ENCODE measurements at regions not wholly inside any gene's neighbourhood (a gene's known extent, or its start where the extent isn't known, plus 50 kb on each side); places are given as distances from the start of the nearest gene placed in this dataset.

- TF ChIP-seq, protein P1, sequence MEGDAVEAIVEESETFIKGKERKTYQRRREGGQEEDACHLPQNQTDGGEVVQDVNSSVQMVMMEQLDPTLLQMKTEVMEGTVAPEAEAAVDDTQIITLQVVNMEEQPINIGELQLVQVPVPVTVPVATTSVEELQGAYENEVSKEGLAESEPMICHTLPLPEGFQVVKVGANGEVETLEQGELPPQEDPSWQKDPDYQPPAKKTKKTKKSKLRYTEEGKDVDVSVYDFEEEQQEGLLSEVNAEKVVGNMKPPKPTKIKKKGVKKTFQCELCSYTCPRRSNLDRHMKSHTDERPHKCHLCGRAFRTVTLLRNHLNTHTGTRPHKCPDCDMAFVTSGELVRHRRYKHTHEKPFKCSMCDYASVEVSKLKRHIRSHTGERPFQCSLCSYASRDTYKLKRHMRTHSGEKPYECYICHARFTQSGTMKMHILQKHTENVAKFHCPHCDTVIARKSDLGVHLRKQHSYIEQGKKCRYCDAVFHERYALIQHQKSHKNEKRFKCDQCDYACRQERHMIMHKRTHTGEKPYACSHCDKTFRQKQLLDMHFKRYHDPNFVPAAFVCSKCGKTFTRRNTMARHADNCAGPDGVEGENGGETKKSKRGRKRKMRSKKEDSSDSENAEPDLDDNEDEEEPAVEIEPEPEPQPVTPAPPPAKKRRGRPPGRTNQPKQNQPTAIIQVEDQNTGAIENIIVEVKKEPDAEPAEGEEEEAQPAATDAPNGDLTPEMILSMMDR (IDR thresholded peaks at IDR 0.05) = no peak
- TF ChIP-seq POLR2A (IDR thresholded peaks at IDR 0.05) (no peak), EP300 (IDR thresholded peaks at IDR 0.05) (no peak)
Observed at GRCh38 chr4:13302876-13303275, 181.3 kb downstream of the RAB28 start.

All from tibial nerve (tissue), 4 donors.